HCT116 (cell line): ENCODE measurements at regions not wholly inside any gene's neighbourhood (a gene's known extent, or its start where the extent isn't known, plus 50 kb on each side); places are given as distances from the start of the nearest gene placed in this dataset.

ENCODE experiments used
- CTCF ChIP-seq, 3 experiments: fragments of 200-600 bp in 1 of 3; sonication (generic) in 1 of 3; IDR thresholded peaks in 2 of 3; conservative IDR thresholded peaks in 1 of 3; 2 replicates each; pipeline ENCODE4 v1.5.1; 2012 to 2017; ENCODE audit warnings: low read depth in 2 of 3, low read length in 2 of 3, antibody characterized with exemption in 1 of 3, borderline replicate concordance in 1 of 3, control low read depth in 1 of 3, mild to moderate bottlenecking in 1 of 3, mixed read lengths in 1 of 3, mixed run types in 1 of 3, moderate library complexity in 1 of 3; ENCODE audit not compliant: insufficient read depth in 1 of 3
- EZH2 ChIP-seq: fragments of 200-600 bp; sonication (generic); IDR thresholded peaks from 2 replicates; pipeline ENCODE4 v1.6.1; 2017; ENCODE audit warnings: antibody characterized with exemption, mixed run types
- EZH2phosphoT487 ChIP-seq: fragments of 200-600 bp; IDR thresholded peaks from 2 replicates; pipeline ENCODE4 v1.6.1; 2018; ENCODE audit warnings: antibody characterized with exemption, borderline replicate concordance
- FOSL1 ChIP-seq: IDR thresholded peaks from 2 replicates; pipeline ENCODE4 v1.6.1; 2012; ENCODE audit warnings: low read depth
- JUND ChIP-seq: IDR thresholded peaks from 2 replicates; pipeline ENCODE4 v1.6.1; 2012
- POLR2A ChIP-seq: IDR thresholded peaks from 2 replicates; pipeline ENCODE4 v1.7.0; 2011; ENCODE audit warnings: borderline replicate concordance; ENCODE audit not compliant: insufficient read depth, insufficient read length; ENCODE audit errors: extremely low read depth
- POLR2AphosphoS5 ChIP-seq: IDR thresholded peaks from 2 replicates; pipeline ENCODE4 v1.6.1; 2011; ENCODE audit warnings: mild to moderate bottlenecking, low read depth, low read length, moderate library complexity
- RAD21 ChIP-seq: IDR thresholded peaks from 2 replicates; pipeline ENCODE4 v1.6.1; 2012; ENCODE audit warnings: low read depth, mild to moderate bottlenecking
- REST ChIP-seq: IDR thresholded peaks from 2 replicates; pipeline ENCODE4 v1.6.1; 2012; ENCODE audit warnings: low read depth
- SRF ChIP-seq: IDR thresholded peaks from 2 replicates; pipeline ENCODE4 v1.6.1; 2012; ENCODE audit warnings: low read depth
- ZNF274 ChIP-seq: fragments of 200-500 bp; sonication (Bioruptor generic); IDR thresholded peaks from 2 replicates; pipeline ENCODE4 v1.6.1; 2014; ENCODE audit warnings: mild to moderate bottlenecking, low read depth, low read length, inconsistent platforms
- TF ChIP-seq, protein P1 (sequence below): IDR thresholded peaks from 2 replicates; pipeline ENCODE4 v1.6.1; 2012
- TF ChIP-seq, protein P2 (sequence below): IDR thresholded peaks from 2 replicates; pipeline ENCODE4 v1.6.1; 2012

DNA sequence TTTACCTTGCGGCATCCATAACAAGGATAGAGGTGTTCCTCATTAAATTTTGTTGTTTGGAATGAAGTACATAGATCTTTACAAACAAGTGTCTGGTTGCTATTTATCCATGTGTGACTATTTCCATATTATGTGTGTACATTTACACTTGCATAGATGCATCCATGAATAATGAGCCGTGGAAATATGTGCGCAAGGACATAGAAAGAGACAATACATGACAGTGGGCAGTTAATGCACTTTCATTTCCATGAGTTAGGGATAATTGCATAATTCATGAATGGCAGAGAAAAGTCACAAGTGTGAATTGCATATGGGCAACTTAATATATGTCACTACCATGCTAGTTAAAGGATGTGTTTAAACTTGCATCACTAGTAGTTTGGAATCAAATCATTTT lies 338.2 kb upstream of the PITX2 start:
- TF ChIP-seq EZH2phosphoT487 (no peak), REST (no peak), JUND (no peak), CTCF (IDR thresholded peaks at IDR 0.05 in 2 of 3, conservative IDR thresholded peaks at IDR 0.05 in 1 of 3; ENCODE audit: borderline replicate concordance in 1 of 3, insufficient read depth in 1 of 3, low read depth in 2 of 3, low read length in 2 of 3) (no peak), SRF (no peak), RAD21 (no peak), EZH2 (no peak), ZNF274 (no peak), FOSL1 (no peak), POLR2AphosphoS5 (no peak), POLR2A (no peak)
- TF ChIP-seq, protein P1, sequence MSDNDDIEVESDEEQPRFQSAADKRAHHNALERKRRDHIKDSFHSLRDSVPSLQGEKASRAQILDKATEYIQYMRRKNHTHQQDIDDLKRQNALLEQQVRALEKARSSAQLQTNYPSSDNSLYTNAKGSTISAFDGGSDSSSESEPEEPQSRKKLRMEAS: no peak
- TF ChIP-seq, protein P2, sequence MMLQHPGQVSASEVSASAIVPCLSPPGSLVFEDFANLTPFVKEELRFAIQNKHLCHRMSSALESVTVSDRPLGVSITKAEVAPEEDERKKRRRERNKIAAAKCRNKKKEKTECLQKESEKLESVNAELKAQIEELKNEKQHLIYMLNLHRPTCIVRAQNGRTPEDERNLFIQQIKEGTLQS: no peak
